ENCODE measurements at regions not wholly inside any gene's neighbourhood (a gene's known extent, or its start where the extent isn't known, plus 50 kb on each side); places are given as distances from the start of the nearest gene placed in this dataset.
A peak's percentile ranks its signal among the peaks of the same experiment; 100 is the strongest.

DNA sequence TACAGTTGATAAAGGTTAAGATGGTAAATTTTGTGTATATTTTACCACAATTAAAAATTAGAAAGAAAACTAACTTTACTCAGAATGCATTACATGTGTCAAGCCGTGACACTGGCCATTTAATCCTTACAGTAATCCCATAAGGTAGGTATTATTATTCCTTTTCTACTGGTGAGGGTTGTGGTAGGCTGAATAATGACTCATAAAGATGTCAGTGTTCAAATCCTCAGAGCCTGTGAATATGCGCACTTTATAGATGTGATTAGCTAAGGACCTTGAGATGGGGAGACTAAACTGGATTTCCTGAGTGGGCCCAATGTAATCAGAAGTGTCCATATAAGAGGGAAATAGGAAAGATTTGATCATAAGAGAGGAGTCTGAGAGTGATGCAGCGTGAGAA, 288.1 kb downstream of the TMEM167A start:
- DNase-seq = no peak
- in situ Hi-C loops (cut with MboI; ENCODE audit: low pct_unique_long_range_greater_than_20kb, low sequenced_read_pairs) = no loop called here

DNA sequence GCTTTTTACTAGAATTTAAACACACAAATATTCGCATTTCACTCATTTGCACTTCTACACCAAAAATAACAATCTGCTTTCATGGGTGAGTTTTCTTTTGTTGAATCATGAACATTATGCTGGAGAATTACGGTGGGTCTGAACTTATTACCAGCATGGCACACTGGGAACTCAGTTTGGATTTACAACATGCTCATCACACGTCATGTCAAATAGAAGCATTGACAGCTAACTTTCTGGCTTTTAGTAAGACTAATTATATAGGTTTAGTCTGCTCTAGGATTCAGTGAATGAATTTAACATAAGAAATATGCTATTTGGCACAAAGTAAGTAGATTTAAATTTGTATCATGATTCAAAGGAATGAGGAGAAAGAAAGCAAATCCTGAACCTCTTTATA, 290.4 kb downstream of the TMEM167A start:
- in situ Hi-C loops (cut with MboI; ENCODE audit: low pct_unique_long_range_greater_than_20kb, low sequenced_read_pairs) = no loop called here
- no peak for DNase-seq

DNA sequence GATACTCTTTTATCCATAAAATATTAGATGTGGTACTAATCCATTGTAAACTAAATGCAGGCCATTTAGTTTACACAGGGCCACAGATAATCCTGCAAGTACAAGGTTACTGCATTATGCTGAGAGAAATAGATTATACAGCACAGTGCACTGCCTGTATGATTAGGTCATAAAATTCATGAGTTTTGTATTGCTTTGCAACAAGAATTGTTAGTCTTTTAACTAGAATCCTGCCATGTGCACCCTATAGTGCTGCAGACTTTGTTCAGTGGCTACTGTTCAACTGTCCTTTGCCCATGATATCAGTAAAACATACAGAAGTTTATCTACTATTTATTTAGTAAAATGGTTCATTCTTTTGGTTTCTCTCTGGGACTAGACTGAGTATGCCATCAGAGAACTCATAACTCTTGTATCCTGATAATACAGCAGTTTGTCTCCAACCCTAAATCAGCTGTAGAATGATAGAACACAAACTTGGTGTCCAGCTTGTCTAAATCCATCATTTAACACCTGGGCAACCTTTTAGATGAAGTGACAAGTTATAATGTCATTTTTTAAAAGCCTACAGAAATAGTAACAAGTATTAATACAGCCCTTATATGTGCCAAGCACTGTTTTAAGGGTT, 291.2 kb downstream of the TMEM167A start:
- no peak for DNase-seq
- in situ Hi-C loops (cut with MboI; ENCODE audit: low pct_unique_long_range_greater_than_20kb, low sequenced_read_pairs) = no loop called here

DNA sequence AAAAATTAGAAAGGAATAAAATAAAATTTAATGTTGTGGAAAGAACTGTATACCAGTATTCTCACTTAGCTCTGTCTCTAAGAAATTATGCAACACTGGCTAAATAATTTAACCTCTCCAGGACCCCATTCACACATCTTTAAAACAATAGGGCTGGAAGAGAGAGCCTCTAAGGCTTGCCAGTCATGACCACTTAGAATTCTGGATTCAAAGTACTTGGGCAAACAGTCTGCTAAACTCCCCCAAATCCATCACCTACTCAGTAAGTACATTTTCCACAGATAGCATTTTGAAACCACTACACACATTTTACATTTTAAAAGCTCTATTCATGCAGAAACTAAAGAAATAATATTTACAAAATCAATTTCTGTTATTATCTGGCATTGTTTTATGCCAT, 291.7 kb downstream of the TMEM167A start:
- in situ Hi-C loops (cut with MboI; ENCODE audit: low pct_unique_long_range_greater_than_20kb, low sequenced_read_pairs) = no loop called here
- no peak for DNase-seq

DNA sequence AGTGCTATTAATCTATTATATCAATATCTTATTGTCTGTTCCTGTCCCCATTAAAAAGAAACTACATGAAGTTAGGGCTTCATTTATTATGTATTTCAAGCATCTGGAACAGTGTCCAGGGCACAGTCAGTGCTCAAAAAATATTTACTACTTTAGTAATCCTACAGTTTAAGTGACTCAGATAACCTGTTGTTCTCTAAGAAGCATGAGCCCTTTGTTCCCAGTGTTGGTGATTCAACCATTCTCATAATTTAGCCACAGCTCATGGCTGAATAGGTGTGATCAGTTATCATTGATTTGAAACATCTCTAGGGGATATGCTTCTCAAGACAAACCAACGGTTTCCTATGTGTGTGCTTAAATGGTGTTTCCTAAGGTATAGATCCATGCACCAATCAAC, 292.7 kb downstream of the TMEM167A start:
- no peak for DNase-seq
- in situ Hi-C loops (cut with MboI; ENCODE audit: low pct_unique_long_range_greater_than_20kb, low sequenced_read_pairs) = no loop called here

DNA sequence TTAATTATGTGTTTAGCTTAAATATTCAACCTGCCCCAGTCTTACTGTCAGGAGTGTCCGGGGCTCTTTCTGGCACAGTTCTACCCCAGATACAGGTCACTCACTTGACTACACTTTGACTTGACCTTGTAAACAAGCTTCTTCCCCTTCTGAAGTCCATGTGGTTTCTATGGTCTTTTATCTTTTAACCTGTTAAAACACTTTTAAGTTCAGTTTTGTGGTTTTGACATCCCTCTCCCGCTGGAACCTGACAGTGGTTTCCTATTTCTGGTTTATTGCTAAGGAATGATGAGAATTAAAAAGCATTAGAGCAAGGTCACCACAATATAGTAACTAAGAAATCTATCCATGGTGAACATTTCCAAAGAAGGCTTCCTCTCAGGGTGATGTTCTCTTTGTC, 300.1 kb downstream of the TMEM167A start:
- peak; percentile 54 for DNase-seq
- in situ Hi-C loops (cut with MboI; ENCODE audit: low pct_unique_long_range_greater_than_20kb, low sequenced_read_pairs) = no loop called here

DNA sequence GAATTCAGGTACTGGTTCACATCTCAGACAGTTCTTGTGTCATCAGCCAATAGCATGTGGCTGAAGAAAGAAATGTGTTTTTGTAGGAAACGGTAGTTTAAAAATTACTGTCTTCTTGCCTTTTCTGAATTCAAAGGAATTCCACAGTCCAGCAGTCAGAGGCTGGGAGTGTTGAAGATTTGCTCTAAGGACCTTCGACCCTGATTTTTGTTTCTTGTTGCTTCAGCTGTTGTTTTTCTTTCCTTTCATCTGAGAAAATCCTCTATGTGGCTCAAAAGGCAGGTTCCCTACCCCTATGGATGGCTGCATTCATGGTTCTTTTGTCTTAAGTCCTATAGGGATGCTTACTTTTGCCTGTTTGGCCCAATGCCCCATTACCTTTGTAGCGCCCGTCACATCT, 304.9 kb downstream of the TMEM167A start:
- no peak for DNase-seq
- in situ Hi-C loops (cut with MboI; ENCODE audit: low pct_unique_long_range_greater_than_20kb, low sequenced_read_pairs) = no loop called here

DNA sequence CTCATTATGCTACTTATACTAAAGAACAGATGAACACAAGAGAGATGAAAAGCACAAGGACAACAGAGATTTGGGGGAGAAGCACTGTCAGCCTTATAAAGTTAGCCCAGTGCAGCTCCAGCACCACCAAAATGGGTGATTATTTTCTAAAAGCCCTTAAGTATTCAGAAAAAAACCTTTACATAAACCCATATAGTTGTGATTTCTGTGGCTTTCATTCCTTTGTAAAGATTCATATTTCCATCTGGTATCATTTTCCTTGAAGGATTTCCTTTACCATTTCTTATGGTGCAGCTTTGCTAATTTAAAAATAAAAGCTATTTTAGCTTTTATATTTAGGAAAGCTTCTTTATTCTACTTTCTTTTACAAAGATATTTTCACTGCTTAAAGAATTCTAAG, 311.0 kb downstream of the TMEM167A start:
- no peak for DNase-seq
- in situ Hi-C loops (cut with MboI; ENCODE audit: low pct_unique_long_range_greater_than_20kb, low sequenced_read_pairs) = no loop called here

DNA sequence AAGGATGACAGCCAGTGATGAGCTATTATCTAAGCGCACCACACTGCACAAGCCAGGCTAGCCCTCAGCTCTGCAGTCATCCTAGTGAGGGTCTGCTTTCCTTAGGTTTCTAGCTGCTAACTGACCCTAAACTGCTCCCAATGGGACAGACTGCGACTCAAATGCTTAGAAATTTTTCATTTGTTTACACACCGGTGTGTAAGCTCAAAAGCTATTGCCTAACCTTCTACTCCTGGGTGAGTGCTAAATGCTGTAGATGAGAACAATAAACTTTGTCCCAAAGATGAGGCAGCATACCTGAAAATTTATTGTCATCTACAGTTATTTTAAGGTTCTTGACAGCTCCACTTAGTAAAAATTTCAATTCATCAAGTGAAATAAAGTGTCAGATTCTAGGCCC, 311.4 kb downstream of the TMEM167A start:
- in situ Hi-C loops (cut with MboI; ENCODE audit: low pct_unique_long_range_greater_than_20kb, low sequenced_read_pairs) = no loop called here
- no peak for DNase-seq

DNA sequence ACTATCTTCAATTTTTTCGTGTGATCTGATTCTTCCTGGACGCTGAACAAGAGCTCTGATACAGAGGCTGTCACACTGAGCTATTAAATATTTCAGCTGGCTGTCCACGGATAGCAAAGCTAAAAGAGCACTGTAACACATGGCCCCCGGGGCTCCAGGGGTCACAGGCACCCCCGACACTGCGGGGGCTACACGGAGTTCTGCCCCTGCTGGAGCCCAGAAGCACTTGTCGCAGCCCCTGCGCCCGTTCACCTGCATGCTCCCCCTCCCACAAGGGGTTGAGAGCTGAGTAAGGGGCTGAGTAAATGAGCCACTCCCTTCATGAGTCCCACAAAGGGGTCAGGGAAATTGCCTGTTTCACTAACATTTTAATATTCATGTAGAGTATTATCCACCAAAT, 316.3 kb downstream of the TMEM167A start:
- in situ Hi-C loops (cut with MboI; ENCODE audit: low pct_unique_long_range_greater_than_20kb, low sequenced_read_pairs) = no loop called here
- DNase-seq = no peak

DNA sequence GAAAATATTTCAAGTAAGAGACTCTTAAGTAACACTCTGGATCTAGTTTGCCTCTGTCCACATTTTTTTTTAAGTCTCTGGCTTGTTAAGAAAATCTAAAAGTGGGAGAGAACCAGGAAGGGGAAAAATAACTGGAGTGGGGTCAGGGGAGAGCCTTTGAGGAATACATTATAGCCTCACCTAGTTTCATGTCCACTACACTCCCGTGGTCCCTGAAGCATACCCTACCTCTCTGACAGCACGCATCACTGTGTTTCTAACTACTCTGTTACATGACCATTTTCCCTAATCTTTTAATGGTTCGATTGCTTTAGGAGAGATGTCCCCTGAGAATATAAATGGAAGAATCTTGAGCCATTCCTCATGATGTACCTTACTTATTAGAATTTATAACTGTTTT, 318.3 kb downstream of the TMEM167A start:
- in situ Hi-C loops (cut with MboI; ENCODE audit: low pct_unique_long_range_greater_than_20kb, low sequenced_read_pairs) = no loop called here
- DNase-seq = no peak

DNA sequence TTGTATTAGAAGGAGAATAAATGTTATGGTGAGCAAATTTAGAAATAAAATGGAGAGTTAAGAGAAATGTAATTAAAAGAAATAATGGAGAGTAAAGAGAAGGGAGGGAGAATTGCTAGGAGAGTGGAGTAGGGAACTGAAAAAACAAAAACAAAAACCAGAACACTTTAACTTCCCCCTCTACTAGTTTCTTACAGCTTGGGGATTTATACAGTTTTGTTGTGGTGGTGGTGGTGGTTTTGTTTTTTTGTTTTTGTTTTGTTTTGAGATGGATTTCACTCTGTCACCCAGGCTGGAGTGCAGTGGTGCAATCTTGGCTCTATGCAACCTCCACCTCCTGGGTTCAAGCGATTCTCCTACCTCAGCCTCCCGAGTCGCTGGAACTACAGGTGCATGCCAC, 322.4 kb downstream of the TMEM167A start:
- DNase-seq = no peak
- in situ Hi-C loops (cut with MboI; ENCODE audit: low pct_unique_long_range_greater_than_20kb, low sequenced_read_pairs) = no loop called here

DNA sequence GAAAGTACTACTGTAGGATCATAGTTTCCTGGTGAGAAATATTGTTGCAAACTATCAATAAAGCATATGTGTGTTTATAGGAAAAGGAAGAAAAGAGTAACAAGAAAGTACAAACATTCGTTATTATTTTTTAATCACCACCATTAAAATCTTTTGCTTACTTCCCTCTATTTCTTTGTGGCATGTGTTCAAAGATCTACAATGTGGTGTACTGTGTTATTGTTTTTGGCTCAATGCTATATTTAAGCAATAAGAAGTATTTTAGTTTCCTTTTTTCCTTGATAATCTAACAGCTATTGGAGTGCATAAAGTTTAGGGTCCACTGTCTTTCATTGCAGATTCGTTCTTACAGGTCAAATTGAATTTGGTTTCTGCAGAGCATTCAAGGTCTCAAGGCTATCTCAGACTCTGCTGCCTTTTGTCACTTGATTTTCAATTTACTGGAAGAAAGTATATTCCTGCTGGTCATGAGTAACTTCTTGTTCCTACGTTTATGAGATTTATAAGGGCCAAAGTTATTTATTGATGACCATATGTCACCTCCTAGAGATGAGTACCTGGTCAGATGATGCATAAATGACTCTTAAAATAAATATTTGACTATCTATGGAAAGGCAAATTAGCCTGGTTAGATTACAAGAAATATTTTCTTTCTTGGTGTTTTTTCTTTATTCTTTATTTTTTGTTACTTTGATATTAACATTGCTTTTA, 323.0 kb downstream of the TMEM167A start:
- DNase-seq = no peak
- in situ Hi-C loops (cut with MboI; ENCODE audit: low pct_unique_long_range_greater_than_20kb, low sequenced_read_pairs) = no loop called here

DNA sequence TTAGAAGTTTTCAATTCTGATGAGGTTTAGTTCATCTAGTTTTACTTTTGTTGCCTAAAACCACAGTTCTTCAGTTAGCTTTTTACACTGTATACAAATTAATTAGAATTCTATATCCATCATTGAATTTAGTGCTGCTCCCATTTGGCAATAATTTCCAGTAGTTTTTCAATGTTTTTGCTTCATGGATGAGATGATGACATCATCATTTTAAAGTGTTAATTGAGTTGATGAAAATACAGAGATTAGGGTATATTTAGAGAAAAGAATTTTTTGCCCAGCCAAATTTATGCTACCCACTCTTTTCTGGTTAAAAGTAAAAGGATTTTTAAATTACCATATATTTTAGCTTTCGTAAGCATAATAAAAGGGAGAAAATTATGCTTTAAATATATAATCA, 323.8 kb downstream of the TMEM167A start:
- DNase-seq = no peak
- in situ Hi-C loops (cut with MboI; ENCODE audit: low pct_unique_long_range_greater_than_20kb, low sequenced_read_pairs) = no loop called here

DNA sequence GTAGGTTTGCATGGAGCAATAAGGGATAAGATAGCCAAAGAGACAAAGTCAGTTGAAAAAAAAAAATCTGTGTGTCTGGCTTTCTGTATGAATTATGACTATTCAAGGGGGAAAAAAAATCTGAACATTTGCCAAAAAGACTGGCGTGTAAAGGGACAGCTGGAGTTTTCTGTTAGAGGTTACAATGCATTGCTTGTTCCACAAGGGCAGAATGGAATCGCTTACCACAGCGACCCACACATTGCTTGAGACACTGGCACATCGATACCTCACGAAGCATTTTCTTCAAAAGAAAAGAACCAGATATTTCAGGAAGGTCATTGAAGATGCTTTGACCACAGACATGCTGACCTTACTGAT, 327.8 kb downstream of the TMEM167A start:
- no peak for DNase-seq
- in situ Hi-C loops (cut with MboI; ENCODE audit: low pct_unique_long_range_greater_than_20kb, low sequenced_read_pairs) = no loop called here

DNA sequence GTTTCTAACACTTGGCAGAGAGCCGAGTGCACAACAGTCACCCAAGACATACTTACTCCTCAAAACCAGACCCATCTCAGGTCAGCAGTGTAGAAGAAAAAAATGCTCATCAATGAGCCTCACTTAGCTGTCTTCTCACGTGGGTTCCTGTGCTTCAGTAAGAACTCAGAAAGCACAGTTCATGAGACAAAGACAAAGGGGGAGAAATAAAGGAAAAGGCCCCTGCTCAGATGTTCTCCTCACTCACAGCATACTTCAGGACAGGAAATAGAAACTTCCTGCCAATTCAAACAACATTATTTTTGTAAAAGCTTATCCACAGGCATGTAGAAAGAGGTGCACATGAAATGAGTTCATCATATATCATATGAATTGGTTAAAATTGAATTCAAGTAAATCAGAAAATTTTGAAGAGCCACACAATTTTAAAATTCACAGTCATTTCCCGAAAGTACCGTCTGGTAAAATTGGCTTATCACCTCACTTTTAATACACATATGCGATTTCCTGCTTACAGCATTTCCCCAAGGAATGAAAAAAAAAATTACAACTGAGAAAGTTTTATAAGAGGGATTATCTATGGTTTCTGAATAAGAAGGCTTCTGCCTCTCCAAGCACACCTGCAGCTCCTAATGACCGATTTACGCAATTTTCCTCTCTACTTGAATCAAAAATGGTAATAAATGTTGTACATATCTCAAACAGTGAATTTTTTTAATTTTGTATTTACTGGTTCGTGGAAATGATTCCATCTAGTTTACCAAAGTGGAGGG, 328.3 kb downstream of the TMEM167A start:
- peak; percentile 49 for DNase-seq
- in situ Hi-C loops (cut with MboI; ENCODE audit: low pct_unique_long_range_greater_than_20kb, low sequenced_read_pairs) = no loop called here

DNA sequence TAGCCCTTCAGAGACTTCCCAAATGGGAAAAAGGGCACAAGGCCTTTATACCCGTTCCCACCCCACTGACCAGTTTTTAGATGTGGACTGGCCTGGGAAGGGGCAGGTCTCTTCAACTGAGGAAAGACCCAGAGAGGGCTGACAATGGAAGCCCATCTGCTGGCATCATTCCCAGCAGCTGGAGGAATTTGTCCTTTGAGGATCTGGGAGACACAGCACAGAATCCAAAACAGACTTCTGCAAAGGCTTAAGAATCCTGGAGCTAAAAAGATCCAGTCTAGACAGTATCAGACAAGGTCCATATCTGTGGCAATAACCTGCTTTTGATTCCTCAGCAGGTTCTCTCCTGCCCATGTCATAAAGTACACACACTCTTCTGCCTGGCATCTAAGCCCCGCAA, 329.2 kb downstream of the TMEM167A start:
- in situ Hi-C loops (cut with MboI; ENCODE audit: low pct_unique_long_range_greater_than_20kb, low sequenced_read_pairs) = no loop called here
- DNase-seq = no peak

DNA sequence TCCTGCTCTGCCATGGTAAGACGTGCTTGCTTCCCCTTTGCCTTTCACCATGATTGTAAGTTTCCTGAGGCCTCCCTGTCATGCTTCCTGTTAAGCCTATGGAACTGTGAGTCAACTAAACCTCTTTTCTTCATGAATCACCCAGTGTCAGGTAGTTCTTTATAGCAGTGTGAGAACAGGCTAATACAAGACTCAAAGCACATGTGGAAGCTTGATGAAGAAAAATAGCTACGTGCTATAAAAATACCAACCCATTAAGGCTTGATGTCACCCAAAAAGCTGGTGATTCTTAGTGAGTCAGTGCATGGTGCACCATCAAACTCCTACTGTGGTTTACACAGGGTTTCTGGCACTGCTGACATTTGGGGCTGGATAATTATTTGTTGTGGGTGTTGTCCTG, 332.2 kb downstream of the TMEM167A start:
- no peak for DNase-seq
- in situ Hi-C loops (cut with MboI; ENCODE audit: low pct_unique_long_range_greater_than_20kb, low sequenced_read_pairs) = no loop called here

DNA sequence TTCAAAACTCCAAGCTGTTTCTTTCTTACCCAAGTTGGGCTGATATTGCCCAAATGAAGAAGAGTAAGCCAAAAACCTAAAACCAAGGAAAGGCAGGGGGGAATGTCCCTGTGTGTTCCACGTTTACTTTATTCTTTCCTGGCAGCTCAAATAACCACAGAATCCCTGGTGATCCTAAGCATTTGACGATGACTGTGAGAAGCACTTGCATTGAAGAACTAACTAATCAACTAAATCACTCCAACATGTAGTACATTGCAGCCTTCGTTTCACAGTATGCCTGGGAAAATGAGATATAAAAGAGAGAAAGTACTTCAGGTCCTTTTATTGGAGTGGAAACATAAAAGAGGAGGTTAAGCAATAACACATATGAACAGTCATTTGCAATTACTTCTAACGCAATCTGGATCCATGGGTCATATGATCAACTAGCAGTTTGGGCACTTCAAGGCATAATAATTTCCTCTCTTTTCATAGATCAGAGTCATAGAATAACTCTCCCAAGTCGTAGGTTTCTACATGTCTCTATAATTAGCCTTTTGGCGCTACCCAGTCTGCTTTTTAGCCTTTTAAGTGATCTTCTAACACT, 338.4 kb downstream of the TMEM167A start:
- in situ Hi-C loops (cut with MboI; ENCODE audit: low pct_unique_long_range_greater_than_20kb, low sequenced_read_pairs) = no loop called here

DNA sequence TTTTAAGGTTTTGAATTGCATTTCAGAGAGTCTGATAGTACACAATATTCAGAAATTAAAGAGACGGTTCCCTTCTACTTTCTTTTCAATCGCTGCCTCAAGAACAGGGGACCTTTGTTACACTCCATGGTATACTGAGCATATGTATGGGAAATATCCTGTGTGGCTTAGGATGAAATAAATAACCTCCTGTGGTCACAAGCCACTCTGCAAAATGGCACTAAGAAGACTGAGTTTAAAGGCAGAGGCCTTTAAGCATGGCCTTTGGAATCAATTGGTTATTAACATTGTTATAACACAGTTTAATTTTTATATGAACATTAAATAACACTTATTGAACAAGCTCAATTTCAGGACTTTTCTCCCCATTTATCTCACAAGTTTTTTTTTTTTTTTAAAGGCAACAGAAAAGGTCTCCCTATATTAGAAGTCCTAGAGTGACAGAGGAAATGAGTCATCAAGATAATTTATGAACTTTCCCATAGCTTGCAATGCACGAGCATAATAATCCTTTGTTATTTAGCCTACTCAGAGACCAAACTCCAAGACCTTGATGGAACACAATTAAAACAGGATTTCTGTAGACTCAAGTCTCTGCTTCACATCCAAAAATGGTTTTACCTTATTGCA, 341.9 kb downstream of the TMEM167A start:
- peak; percentile 45 for DNase-seq

More for the DNA sequence above, 338.4 kb downstream of the TMEM167A start:
- no peak for DNase-seq

More for the DNA sequence above, 341.9 kb downstream of the TMEM167A start:
- in situ Hi-C loops (cut with MboI; ENCODE audit: low pct_unique_long_range_greater_than_20kb, low sequenced_read_pairs) = no loop called here
